GM23248 (cell line): ENCODE measurements at regions not wholly inside any gene's neighbourhood (a gene's known extent, or its start where the extent isn't known, plus 50 kb on each side); places are given as distances from the start of the nearest gene placed in this dataset.

Experiments used
- EZH2 ChIP-seq: fragments of 200-600 bp; sonication (generic); IDR thresholded peaks from 2 replicates; pipeline ENCODE4 v1.6.1; 2018; ENCODE audit warnings: antibody characterized with exemption, mild to moderate bottlenecking; ENCODE audit not compliant: insufficient read depth, poor library complexity, severe bottlenecking
- EZH2phosphoT487 ChIP-seq: fragments of 200-600 bp; sonication (generic); IDR thresholded peaks from 2 replicates; pipeline ENCODE4 v1.6.1; 2018; ENCODE audit warnings: antibody characterized with exemption, moderate library complexity, mild to moderate bottlenecking, low read depth; ENCODE audit not compliant: insufficient read depth

- TF ChIP-seq EZH2: no peak
- no peak for TF ChIP-seq EZH2phosphoT487
Measured at GRCh38 chr18:4751523-4751922, 296.4 kb upstream of the DLGAP1 start.
